ENCODE measurements at regions not wholly inside any gene's neighbourhood (a gene's known extent, or its start where the extent isn't known, plus 50 kb on each side); places are given as distances from the start of the nearest gene placed in this dataset.

DNA sequence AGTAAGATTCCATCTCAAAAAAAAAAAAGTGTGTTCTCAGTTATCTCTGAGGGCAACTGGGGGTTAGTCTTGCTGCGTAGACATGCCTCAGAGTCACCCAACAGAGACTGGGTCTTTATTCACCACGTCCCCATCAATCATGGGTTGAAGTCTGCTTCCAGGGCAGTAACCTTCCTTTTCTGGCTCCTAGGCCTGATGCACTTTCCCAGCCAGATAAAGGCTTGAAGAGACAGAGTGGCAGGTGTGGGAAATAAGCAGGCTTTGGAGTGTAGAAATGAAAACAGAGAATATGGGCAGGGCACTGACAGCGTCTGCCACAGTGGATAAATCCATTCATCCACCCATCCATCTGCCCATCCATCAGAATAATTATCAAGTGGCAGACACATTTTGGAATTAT lies 134.1 kb upstream of the LGALSL start:
- DNase-seq, result no peak
- H3K9me3 Mint-ChIP-seq (ENCODE audit: unreplicated experiment), result peaks cover 9% of the 10 kb centered on the region
- CTCF ChIA-PET, result no interaction called here

DNA sequence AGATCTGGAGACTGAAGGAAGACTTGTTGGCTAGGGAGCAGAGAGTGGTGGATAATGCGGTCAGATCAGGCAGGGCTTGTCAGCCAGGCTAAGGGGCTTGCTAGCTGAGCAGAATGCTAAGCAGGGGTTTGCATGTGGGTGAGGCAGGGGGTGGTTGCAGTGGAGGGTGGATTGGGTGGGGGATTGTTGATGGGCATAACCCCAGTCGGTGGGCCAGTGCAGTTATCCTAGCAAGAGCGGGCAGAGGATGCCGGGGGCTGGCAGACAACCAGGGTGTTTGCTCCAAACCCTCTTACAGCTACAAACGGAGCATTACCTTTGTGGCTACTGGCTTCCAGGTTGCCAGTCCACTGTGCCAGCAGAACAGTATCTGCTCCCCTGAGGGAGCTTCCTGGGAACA lies 131.5 kb upstream of the LGALSL start:
- peaks cover 9% of the 10 kb centered on the region for H3K4me1 ChIP-seq
- ChIA-PET POLR2A (no interaction called here), CTCF (no interaction called here)
- intact Hi-C loops (cut with micrococcal nuclease; ENCODE audit: unreplicated experiment), result no loop called here
- H3K27me3 ChIP-seq (replicated peaks; ENCODE audit: control insufficient read depth, insufficient read depth, low read length), result no peaks in the 10 kb centered on the region
- BruUV-seq (replicated peaks), result no TSS peak
- H3K9me3 Mint-ChIP-seq (ENCODE audit: unreplicated experiment), result peaks cover 9% of the 10 kb centered on the region
- H3K4me3 Mint-ChIP-seq (ENCODE audit: unreplicated experiment), result no peak overlapping the region
- peaks cover 19% of the 10 kb centered on the region for H3K4me1 Mint-ChIP-seq (ENCODE audit: low read depth, unreplicated experiment)
- H3K27ac Mint-ChIP-seq (ENCODE audit: unreplicated experiment), result no peak overlapping the region
- no peak for DNase-seq
- H3K36me3 ChIP-seq (ENCODE audit: control insufficient read depth, insufficient read depth, low read length), result no peaks in the 10 kb centered on the region
- no peaks in the 10 kb centered on the region for H3K36me3 Mint-ChIP-seq (ENCODE audit: insufficient read depth, unreplicated experiment)
- no peak for TF ChIP-seq CTCF (IDR thresholded peaks at IDR 0.05; ENCODE audit: insufficient read depth in 1 of 2, low read depth in 1 of 2, low read length in 1 of 2, severe bottlenecking in 1 of 2, unreplicated experiment in 1 of 2)
- no peaks in the 10 kb centered on the region for H3K27me3 Mint-ChIP-seq (ENCODE audit: insufficient read depth, unreplicated experiment)
- H3K4me3 ChIP-seq (ENCODE audit: low read depth, low read length), result no peak overlapping the region
- no peaks in the 10 kb centered on the region for H3K9me3 ChIP-seq

More for the DNA sequence above, 134.1 kb upstream of the LGALSL start:
- no peak overlapping the region for H3K4me3 ChIP-seq (ENCODE audit: low read depth, low read length)
- Mint-ChIP-seq H3K4me1 (ENCODE audit: low read depth, unreplicated experiment) (peaks cover 19% of the 10 kb centered on the region), H3K36me3 (ENCODE audit: insufficient read depth, unreplicated experiment) (no peaks in the 10 kb centered on the region), H3K27ac (ENCODE audit: unreplicated experiment) (no peak overlapping the region), H3K27me3 (ENCODE audit: insufficient read depth, unreplicated experiment) (no peaks in the 10 kb centered on the region), H3K4me3 (ENCODE audit: unreplicated experiment) (no peak overlapping the region)
- peaks cover 9% of the 10 kb centered on the region for H3K4me1 ChIP-seq
- intact Hi-C loops (cut with micrococcal nuclease; ENCODE audit: unreplicated experiment), result no loop called here
- H3K9me3 ChIP-seq, result no peaks in the 10 kb centered on the region
- H3K27me3 ChIP-seq (replicated peaks; ENCODE audit: control insufficient read depth, insufficient read depth, low read length), result no peaks in the 10 kb centered on the region
- H3K36me3 ChIP-seq (ENCODE audit: control insufficient read depth, insufficient read depth, low read length), result no peaks in the 10 kb centered on the region
- POLR2A ChIA-PET, result no interaction called here
- no peak for TF ChIP-seq CTCF (IDR thresholded peaks at IDR 0.05; ENCODE audit: insufficient read depth in 1 of 2, low read depth in 1 of 2, low read length in 1 of 2, severe bottlenecking in 1 of 2, unreplicated experiment in 1 of 2)
- BruUV-seq (replicated peaks), result no TSS peak

- Histone ChIP-seq H3K36me3 (ENCODE audit: control insufficient read depth, insufficient read depth, low read length) (no peaks in the 10 kb centered on the region), H3K9me3 (no peaks in the 10 kb centered on the region), H3K4me1 (peaks cover 9% of the 10 kb centered on the region), H3K27me3 (replicated peaks; ENCODE audit: control insufficient read depth, insufficient read depth, low read length) (no peaks in the 10 kb centered on the region), H3K4me3 (ENCODE audit: low read depth, low read length) (no peak overlapping the region)
- Mint-ChIP-seq H3K27ac (ENCODE audit: unreplicated experiment) (peak overlapping the region; percentile 42), H3K36me3 (ENCODE audit: insufficient read depth, unreplicated experiment) (no peaks in the 10 kb centered on the region), H3K9me3 (ENCODE audit: unreplicated experiment) (peaks cover 9% of the 10 kb centered on the region), H3K4me3 (ENCODE audit: unreplicated experiment) (peak overlapping the region; percentile 38), H3K27me3 (ENCODE audit: insufficient read depth, unreplicated experiment) (no peaks in the 10 kb centered on the region), H3K4me1 (ENCODE audit: low read depth, unreplicated experiment) (peaks cover 19% of the 10 kb centered on the region)
- no peak for TF ChIP-seq CTCF (IDR thresholded peaks at IDR 0.05; ENCODE audit: insufficient read depth in 1 of 2, low read depth in 1 of 2, low read length in 1 of 2, severe bottlenecking in 1 of 2, unreplicated experiment in 1 of 2)
- no TSS peak for BruUV-seq (replicated peaks)
- intact Hi-C loops (cut with micrococcal nuclease; ENCODE audit: unreplicated experiment), result no loop called here
- POLR2A ChIA-PET, result no interaction called here
- DNase-seq, result peak; percentile 49 to 57
- CTCF ChIA-PET, result no interaction called here
These were observed 130.8 kb upstream of the LGALSL start for GRCh38 chr2:64323197-64323596.

Measured in Caco-2 (cell line).